ENCODE measurements at regions not wholly inside any gene's neighbourhood (a gene's known extent, or its start where the extent isn't known, plus 50 kb on each side); places are given as distances from the start of the nearest gene placed in this dataset.

GRCh38 chr1:217138799-217139466 lies 415.7 kb upstream of the ESRRG start (continued):
- TF ChIP-seq TOX (CRISPR knock-in tag; IDR thresholded peaks at IDR 0.05; ENCODE audit: borderline replicate concordance) = no peak
- TF ChIP-seq BACH2 (CRISPR knock-in tag; IDR thresholded peaks at IDR 0.05; ENCODE audit: borderline replicate concordance) = no peak
- TF ChIP-seq, protein P1, sequence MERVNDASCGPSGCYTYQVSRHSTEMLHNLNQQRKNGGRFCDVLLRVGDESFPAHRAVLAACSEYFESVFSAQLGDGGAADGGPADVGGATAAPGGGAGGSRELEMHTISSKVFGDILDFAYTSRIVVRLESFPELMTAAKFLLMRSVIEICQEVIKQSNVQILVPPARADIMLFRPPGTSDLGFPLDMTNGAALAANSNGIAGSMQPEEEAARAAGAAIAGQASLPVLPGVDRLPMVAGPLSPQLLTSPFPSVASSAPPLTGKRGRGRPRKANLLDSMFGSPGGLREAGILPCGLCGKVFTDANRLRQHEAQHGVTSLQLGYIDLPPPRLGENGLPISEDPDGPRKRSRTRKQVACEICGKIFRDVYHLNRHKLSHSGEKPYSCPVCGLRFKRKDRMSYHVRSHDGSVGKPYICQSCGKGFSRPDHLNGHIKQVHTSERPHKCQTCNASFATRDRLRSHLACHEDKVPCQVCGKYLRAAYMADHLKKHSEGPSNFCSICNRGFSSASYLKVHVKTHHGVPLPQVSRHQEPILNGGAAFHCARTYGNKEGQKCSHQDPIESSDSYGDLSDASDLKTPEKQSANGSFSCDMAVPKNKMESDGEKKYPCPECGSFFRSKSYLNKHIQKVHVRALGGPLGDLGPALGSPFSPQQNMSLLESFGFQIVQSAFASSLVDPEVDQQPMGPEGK (CRISPR knock-in tag; IDR thresholded peaks at IDR 0.05; ENCODE audit: borderline replicate concordance) = no peak
- TF ChIP-seq TCF4 (CRISPR knock-in tag; IDR thresholded peaks at IDR 0.05; ENCODE audit: borderline replicate concordance) = no peak

GRCh38 chr1:217138173-217138765 lies 415.0 kb upstream of the ESRRG start:
- TF ChIP-seq CSRNP3 (CRISPR knock-in tag; IDR thresholded peaks at IDR 0.05) (no peak), ZNF70 (CRISPR knock-in tag; IDR thresholded peaks at IDR 0.05) (no peak), RARB (CRISPR knock-in tag; IDR thresholded peaks at IDR 0.05) (no peak), TCF4 (CRISPR knock-in tag; IDR thresholded peaks at IDR 0.05; ENCODE audit: borderline replicate concordance) (no peak), ZNF8 (CRISPR knock-in tag; IDR thresholded peaks at IDR 0.05) (no peak), CREB5 (CRISPR knock-in tag; IDR thresholded peaks at IDR 0.05; ENCODE audit: low read depth) (no peak), ISL1 (CRISPR knock-in tag; IDR thresholded peaks at IDR 0.05) (no peak), ZFP3 (CRISPR knock-in tag; IDR thresholded peaks at IDR 0.05) (no peak), BACH2 (CRISPR knock-in tag; IDR thresholded peaks at IDR 0.05; ENCODE audit: borderline replicate concordance) (no peak), PPARA (CRISPR knock-in tag; IDR thresholded peaks at IDR 0.05; ENCODE audit: borderline replicate concordance) (no peak), ZC3H10 (CRISPR knock-in tag; IDR thresholded peaks at IDR 0.05) (no peak), ESRRG (CRISPR knock-in tag; IDR thresholded peaks at IDR 0.05) (no peak), TOX (CRISPR knock-in tag; IDR thresholded peaks at IDR 0.05; ENCODE audit: borderline replicate concordance) (no peak), GLIS3 (CRISPR knock-in tag; IDR thresholded peaks at IDR 0.05) (no peak), SNAI2 (CRISPR knock-in tag; IDR thresholded peaks at IDR 0.05) (no peak), TSHZ2 (CRISPR knock-in tag; IDR thresholded peaks at IDR 0.05) (no peak), CSDC2 (CRISPR knock-in tag; IDR thresholded peaks at IDR 0.05) (no peak), ZNF565 (CRISPR knock-in tag; conservative IDR thresholded peaks at IDR 0.05; ENCODE audit: low read depth) (no peak), ARNTL (CRISPR knock-in tag; IDR thresholded peaks at IDR 0.05; ENCODE audit: borderline replicate concordance, low read depth) (no peak)
- TF ChIP-seq, protein P1 (CRISPR knock-in tag; IDR thresholded peaks at IDR 0.05; ENCODE audit: borderline replicate concordance) = no peak
- no peak for ATAC-seq

All from SK-N-SH treated with all-trans-retinoic acid at 6 μM for 48 hours (cell line).